ENCODE measurements at regions not wholly inside any gene's neighbourhood (a gene's known extent, or its start where the extent isn't known, plus 50 kb on each side); places are given as distances from the start of the nearest gene placed in this dataset.
"Not testable (repeated sequence)": the region's sequence is repeated elsewhere in the genome, so short reads cannot be mapped to it uniquely, and the experiment has no call there.

DNA sequence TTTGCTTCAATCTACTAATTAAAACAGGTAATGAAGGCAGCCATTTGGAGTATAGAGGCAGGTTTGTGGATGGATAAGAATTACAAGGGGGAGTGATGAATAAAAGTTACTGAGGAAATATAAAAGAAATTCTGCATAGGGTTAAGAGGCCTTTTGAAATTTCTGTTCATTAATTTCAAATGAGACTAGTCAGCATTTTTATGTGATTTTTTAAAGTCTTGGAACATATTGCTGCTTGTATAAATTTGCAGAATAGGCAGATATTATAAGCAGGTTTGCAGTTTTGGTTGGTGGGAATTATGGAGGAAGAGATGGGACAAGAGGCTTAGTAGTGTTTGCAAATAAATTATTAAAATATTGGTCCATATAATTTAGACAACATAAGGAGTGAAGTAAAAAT lies 750.4 kb upstream of the AGA start:
- DNase-seq: no peak

DNA sequence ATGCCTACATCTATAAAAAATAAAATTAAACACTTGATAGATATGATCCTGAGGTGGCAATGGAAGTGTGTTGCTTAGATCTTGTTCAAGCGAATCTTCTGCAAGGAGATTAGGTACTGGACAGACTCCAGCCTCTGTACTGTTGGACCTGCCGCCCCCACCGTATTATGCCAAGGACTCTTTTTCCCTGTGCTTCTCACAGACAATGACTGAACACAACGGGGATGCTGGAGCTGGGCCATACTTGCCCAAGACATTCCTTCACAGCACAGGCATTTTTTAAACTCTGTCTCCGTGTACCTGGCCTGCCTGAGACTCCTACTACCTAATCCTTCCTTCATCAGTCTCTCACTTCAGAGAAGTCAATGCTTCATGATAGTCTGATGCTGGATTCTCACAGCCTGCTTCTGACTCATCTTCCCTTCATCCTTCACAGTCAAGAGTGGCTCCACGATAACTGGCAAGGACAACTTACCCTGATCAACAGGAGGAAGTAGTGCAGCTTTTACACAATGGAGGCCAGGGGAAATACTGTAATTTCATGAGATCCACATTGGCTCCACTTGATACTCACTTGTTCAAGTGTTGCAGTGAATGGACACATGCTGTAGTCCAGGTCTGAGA lies 754.6 kb upstream of the AGA start:
- no peak for DNase-seq

DNA sequence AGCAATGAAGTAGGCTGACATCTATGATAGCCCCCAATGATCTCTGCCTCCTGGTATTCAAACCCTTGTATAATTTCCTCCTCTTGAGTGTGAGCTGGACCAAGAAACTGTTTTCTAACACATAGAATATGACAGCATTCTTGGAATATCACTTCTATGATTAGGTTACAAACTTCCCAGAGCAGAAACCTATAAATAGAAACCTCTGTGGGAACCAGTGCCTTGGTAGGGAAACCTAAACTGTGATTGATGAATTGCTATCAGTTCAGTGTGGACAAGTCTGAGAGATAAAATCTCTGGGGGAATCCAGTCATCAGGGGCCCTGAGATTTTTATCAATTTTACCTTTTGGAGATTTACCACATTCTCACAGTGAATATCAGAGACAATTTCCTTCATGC lies 756.5 kb upstream of the AGA start:
- no peak for DNase-seq

DNA sequence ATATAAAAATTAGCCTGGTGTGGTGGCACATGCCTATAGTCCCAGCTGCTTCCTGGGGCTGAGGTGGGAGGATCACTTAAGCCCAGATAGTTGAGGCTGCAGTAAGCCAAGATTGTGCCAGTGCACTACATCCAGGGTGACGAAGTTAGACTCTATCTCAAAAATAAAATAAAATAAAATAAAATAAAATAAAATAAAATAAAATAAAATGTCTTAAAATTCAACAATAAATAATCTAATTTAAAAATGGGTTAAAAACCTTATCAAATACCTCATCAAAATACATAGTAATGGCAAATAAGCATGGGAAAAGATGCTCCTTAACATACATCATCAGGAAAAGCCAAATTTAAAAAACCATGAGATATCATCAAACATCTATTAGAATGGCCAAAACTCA lies 760.2 kb upstream of the AGA start:
- no peak for DNase-seq

DNA sequence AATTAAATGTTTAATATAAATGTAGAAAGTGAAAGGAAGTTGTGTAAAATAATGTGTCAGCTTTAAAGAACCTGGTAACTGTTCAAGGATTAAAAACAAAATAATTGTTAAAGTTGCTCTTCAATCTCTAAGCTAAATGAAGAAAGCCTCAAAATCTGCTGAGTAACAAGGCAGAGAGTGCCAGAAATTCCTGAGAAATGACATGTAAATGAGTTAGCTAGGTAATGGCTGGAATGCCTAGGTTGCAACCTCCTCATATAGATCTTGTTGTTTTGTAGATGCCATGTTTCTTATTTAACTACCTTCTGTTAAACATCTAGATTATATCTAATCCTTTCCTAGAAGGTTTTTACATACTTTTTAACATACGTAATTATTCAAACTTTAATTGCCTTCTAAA lies 763.6 kb upstream of the AGA start:
- no peak for DNase-seq

DNA sequence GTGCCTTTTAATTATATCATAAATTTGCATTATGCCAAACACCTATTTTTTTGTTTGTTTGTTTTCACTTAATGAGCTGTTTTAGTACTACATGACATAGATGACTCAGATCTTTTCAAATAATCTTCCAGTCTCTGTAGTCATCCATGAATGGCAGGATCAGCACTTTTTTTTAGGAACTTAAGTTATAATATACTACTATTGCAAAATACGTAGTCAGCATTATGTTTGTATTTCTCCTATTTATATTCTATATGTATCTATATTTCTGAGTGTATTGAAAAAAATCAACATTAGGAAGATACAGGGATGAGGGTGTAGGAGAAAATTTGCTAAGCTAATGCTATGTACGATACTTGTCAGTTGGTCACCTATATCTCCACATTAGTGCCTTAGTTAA lies 773.1 kb upstream of the AGA start:
- DNase-seq: no peak

DNA sequence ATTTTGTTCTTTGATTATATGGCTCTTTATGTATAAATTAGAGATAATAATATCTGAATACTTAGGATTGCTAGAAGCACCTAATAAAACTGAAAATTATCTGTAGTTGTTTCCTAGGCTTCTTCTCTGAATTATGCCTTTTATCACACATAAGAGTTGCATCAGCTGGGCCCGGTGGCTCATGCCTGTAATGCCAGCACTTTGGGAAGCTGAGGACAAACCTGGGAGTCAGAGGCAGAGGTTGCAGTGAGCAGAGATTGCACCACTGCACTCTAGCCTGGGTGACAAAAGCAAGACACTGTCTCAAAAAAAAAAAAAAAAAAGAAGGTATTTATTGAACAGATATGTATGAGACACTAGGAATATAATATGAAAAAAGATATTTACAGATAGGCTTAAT lies 773.5 kb upstream of the AGA start:
- DNase-seq: no peak

DNA sequence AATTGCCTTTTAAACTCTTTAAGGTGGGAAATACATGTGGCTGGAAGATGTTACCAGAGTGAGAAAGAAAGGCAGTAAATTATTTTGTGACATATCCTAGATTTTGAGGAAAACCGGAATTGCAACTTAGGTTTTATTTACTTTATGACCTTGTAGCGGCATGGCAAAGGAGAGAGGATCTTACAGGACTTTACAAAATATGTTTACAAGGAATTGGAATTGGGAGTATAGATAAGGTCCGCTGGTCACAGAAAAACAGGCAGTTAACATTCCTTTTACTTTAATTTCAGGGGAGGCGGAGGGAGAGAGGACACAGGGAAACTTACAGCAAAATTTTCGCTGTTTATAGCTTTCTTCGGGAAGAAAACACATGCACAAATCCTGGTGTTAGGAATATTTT lies 784.2 kb upstream of the AGA start:
- DNase-seq: not testable (repeated sequence)

DNA sequence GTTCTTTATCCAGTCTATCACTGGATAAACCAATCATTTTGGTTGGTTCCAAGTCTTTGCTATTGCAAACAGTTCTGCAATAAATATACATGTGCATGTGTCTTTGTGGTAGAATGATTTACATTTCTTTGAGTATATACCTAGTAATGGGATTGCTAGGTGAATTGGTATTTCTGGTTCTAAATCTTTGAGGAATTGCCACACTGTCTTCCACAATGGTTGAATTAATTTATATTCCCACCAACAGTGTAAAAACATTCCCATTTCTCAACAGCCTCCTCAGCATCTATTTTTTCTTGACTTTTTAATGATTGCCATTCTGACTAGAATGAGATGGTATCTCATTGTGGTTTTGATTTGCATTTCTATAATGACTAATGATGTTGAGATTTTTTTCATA lies 791.7 kb upstream of the AGA start:
- DNase-seq: no peak

DNA sequence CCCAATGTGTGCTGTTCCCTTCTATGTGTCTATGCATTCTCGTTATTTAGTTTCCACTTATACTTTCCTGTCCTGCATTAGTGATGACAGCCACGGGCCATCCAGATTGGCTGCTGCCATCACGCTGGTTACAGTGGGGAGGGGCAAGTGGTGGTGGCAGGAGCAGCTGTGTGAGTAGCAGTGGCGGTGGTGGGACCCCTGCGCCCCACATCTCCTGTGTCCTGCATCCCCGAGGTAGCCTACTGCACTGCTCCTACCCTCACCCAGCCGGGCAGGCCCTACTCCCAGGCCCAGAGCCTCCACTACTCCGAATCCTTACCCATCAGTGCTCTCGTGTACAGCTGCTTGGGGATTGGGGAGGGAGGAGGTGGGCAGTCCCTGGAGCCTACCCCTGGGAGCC lies 798.7 kb upstream of the AGA start:
- DNase-seq: no peak

DNA sequence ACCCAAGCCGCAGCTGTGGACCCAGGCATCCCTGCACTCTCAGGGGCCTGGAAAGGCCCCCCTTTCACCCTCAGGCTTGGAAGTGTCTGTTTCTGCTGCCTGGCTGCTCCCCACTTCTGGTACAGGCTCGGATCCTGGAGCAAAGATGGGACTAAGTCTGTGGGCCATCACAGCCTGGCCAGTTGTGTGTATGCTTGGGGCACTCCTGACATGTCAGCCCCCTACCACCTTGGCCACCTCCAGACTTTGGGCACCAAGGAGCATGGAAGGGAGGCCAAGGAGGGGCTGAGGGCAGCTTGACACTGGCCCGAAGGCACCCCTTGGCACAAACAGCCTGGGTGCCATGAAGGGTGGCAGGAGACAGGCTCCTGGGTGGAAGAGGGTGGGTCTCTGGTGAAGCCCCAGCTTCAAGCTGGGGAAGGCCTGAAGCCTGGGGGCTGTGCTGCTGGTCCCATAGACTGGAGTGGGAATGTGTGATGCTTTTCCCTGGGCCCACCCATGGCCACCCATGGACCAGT lies 799.4 kb upstream of the AGA start:
- DNase-seq: no peak

DNA sequence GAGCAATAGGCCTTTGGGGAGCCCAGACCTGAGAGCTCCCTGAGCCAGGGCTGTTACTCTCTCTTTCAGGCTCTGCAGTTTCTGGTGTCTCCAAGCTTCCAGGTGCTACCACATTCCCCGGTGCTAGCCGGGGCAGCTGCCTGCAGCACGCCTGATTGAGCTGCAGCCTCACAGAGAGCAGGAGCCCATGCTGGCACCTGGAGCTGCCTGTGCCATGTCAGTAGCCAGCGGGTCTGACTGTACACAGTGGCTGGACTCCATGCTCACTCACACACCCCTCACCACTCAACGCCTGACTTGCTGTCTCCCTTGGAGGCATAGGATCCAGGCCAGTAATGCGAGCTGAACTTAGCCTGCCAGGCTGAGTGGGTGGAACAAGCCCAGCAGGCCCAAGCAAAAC lies 800.4 kb upstream of the AGA start:
- DNase-seq: no peak

DNA sequence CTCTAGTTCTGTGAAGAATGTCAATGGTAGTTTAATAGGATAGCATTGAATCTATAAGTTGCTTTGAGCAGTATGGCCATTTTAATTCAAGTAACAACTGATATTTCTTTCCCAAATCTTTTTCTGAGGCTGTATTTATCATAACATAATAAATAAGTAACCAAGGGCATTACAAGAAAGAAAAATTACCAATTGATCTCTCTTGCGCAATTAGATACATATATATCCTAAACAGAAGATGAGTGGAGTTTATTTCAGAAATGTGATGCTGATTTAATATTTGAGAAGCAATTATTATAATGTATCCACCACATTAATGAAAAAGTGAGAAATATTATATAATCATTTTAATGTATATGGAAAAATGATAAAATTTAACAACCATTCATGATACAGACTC lies 802.5 kb upstream of the AGA start:
- DNase-seq: no peak

DNA sequence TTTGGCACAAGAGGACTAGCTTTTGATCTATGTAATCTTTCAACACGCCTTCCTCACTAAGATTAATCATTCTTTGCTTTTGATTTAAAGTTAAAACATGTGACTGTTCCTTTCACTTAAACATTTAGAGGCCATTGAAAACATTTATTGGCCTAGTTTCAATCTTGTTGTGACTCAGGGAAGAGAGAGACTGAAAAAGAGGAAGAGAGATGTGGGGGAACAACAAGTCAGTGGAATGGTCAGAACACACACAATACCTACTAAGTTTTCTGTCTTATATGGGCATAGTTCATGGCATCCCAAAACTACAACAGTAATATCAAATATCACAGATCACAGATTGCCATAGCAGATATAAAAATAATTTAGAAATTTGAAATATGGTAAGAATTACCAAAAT lies 812.9 kb upstream of the AGA start:
- DNase-seq: no peak

DNA sequence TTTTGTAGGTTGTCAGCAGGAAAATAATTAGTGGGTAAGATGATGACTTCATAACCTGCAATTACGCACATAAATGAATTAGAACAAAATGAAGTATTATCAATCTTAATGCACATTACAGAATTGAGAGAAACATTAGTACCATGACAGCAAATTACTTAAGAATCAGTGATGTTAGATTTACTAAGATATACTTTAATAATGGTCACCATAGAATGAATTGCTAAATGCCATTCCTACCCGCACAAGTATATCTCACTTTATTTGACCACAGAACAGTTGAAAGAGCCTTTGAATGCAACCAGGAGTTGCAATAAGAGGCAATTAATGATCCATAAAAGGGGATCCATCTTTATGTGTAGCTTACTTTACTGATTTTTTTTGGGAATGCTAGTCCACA lies 816.4 kb upstream of the AGA start:
- no peak for DNase-seq

DNA sequence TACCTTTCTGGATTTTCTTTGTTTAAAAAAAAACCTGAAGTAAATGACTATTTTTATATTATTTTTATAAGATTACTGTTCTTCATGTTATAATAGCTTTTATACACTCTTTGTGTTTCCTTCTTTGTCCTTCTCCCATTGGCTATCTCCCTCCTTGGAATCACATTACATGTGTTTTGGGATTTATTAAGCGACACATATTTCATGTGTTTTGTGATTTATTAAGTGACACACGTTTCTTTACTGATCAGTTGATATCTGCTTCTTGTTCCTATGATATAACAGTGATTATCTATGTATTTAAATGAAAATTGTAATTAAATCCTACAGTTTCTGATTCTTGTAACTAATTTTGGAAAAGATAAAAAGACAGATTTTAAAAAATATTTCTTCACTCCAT lies 817.3 kb upstream of the AGA start:
- DNase-seq: no peak

DNA sequence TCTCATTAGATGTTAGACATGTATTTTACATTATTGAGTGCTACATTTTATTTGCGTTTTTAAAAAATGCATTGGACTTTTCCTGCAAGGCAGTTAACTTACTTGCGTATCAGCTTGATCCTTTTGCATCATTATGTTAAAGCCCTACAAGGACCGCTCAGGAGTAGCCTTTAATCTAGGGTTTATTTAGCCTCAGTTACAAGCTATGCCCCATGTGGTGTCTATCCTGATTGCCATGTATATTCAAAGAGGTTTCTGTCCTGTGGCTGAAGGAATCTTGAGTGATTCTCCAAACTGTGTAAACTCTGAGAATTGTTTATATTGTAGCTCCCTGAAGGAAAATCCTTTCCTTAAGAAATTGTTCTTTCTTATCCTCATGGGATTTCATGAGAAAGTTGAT lies 821.8 kb upstream of the AGA start:
- DNase-seq: no peak

DNA sequence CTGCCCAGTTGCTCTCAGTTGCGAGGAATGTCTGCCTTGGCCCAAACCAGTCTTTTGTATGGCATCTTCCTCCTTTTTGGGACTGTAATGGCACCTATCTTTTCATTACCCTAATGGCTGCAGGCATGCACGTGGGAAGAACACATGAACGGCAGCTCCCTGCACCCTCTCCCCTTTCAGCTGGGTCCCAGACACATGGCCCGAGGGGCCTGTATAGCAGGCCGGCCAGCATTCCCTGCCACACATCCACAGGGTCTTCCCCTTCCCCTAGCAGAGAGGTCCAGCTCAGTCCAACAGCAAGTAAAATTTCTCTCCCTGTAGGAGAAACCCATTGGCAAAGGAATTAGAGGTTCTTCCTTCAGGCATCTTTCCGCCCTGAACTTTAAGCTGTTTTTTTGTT lies 829.1 kb upstream of the AGA start:
- DNase-seq: no peak

DNA sequence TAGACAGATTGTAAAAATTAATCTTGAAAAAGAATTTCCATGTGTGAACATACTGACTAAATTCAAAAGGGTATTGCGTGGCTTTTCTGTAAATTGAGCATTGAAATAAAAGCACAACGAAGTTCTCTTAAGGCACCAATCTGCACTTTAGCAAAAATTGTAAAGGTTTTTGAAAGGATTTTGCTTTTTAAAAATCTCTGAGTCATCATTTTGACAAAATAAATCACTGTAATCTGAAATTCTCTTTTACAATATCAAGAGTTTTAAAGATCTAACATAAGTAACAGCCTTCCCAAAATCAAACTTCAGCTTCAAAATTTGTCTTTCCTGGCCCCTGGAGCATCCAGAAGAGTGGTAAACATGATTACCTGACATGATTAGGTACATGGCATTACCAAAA lies 830.9 kb upstream of the AGA start:
- DNase-seq: no peak

DNA sequence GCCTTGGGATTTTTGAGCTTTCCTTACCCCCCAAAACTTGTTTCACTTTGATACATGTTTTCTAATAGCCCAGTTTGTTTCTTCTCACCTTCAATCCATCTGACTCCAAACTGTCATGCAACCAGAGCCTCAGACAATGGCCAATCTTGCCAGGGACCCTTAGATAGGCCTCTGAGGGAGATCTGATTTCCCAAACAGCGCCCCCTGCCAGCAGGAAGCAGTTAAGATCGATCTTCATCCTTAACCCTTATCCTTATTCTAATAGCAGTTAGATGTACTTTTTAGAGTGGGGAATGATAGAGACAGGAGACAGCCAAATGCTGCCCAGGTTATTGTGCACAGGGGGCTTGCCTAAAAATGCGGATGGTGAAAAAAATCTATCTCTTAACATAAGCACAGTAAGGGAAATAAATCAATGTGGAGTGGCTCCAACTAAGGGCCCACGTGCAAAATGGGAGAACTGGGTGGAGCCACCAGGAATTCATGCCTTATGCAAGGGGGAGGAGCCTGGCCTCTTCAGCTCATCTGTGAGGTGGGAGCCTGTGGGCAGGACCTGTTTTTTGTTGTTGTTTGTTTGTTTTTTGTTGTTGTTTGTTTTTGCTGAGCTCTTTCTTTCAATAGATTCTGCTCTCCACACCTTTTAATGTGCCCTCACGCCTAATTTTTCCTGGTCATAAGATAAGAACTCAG lies 833.6 kb upstream of the AGA start:
- DNase-seq: no peak

DNA sequence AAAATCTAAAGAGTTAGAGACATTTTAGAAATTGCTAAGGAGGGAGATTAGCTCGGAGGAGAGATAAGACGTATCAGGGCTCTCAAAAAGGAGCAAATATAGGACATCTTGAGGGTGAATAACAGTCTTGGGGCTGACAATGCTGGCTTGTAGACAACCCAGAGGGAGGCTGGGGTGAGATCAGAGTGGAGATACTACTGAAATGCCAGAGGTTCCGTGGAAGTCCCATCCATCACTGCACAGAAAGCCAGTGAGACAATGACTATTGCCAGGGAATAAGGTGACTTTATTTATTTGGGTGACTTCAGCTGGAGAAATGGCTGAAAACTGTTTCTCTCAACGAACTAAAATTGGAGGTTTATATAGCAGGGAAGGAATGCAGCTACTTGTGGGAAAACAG lies 838.1 kb upstream of the AGA start:
- DNase-seq: no peak

DNA sequence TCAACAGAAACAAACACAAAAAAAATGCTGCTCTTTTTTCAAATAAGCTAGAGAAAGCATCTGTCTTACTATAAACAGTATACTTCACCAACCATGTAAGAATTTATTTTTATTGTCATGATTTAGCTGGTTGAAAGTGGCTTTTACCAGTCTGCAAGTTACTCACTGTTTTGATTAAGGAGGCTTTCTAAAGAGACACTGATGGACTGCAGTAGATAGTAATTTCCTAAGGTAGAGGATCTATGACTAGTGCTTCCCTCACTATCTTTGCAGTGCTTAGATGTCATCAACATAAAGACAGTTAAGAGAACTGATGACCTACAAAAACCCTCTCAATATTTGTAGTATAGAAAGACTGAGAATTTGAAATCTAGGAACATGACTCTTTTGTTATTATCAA lies 846.2 kb upstream of the AGA start:
- no peak for DNase-seq

DNA sequence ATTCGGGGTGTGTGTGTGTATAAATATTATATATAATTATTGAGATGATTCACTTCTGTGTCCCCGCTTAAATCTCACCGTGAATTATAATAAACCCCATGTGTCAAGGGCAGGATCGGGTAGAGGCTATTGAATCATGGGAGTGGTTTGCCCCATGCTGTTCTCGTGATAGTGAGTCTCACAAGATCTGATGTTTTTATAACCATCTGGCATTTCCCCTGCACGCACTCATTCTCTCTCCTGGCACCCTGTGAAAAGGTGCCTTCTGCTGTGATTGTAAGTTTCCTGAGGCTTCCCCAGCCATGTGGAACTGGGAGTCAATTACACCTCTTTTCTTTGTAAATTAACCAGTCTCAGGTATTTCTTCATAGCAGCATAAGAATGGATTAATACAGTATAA lies 851.4 kb upstream of the AGA start:
- no peak for DNase-seq

DNA sequence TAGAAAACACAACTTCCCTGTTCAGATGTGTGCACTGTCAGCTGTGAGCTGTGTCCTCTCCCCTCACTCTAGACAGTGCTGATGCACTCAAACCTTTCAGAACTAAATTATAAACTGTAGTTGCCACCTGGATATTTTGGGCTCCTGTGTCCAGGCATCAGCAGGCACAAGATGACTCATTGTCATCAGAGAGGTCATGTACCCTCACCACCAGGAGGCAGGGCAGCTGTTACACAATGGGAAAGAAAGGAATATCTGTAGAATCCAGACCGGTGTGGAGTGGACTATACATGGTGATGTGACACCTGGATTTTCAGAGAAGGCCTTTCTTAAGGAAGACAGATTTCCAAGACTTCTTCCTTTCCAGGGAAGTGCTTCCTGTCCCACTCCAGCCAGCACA lies 854.4 kb upstream of the AGA start:
- DNase-seq: no peak

DNA sequence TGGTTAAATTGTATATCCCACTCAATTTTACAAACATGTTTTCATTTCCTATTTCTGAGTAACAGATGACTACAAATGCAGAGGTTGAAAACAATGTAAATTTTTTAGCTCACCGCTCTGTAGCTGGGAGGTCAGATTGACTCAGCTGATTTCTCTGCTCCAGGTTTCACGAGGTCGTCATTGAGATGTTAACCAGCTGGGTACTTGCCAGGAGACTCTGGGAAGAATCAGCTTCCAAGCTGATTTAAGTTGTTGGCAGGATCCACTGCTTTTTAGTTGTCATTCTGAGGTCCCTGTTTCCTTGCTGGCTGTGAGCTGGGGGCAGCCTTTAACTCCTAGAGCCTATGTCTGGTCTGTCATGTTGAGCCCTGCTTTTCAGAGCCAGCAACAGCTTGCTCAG lies 864.3 kb upstream of the AGA start:
- DNase-seq: no peak

Measured in NCI-H526 (cell line).